CD14-positive monocyte (primary cell): ENCODE measurements at regions not wholly inside any gene's neighbourhood (a gene's known extent, or its start where the extent isn't known, plus 50 kb on each side); places are given as distances from the start of the nearest gene placed in this dataset.
"Not testable (repeated sequence)": the region's sequence is repeated elsewhere in the genome, so short reads cannot be mapped to it uniquely, and the experiment has no call there.

Experiments used
- DNase-seq, 3 donors: peaks; one replicate each; pipeline ENCODE4 v3.0.0-alpha.2; 2011 to 2022
- H2AFZ ChIP-seq: 2 replicates; pipeline ENCODE4 v1.6.0; 2012; ENCODE audit warnings: mild to moderate bottlenecking, low read depth, low read length, inconsistent platforms; ENCODE audit not compliant: insufficient read depth, poor library complexity, severe bottlenecking
- H3K27ac ChIP-seq, 2 donors: 1 replicate in 1 of 2; 2 replicates in 1 of 2; pipeline ENCODE4 v1.5.1; 2012 to 2013; ENCODE audit warnings: low read length in 2 of 2, control low read depth in 1 of 2, inconsistent platforms in 1 of 2, low read depth in 1 of 2, mild to moderate bottlenecking in 1 of 2
- H3K27me3 ChIP-seq, 2 donors: one replicate each; pipeline versions ENCODE4 v1.6.0 to v1.6.1; 2011 to 2013; ENCODE audit warnings: low read length in 2 of 2; ENCODE audit not compliant: control insufficient read depth in 2 of 2, insufficient read depth in 2 of 2
- H3K36me3 ChIP-seq, 2 donors: replicated peaks in 1 of 2; 1 replicate in 1 of 2; 2 replicates in 1 of 2; pipeline versions ENCODE4 v1.5.1 to v1.6.1; 2012 to 2013; ENCODE audit warnings: low read length in 2 of 2, control low read depth in 1 of 2, inconsistent platforms in 1 of 2, mild to moderate bottlenecking in 1 of 2; ENCODE audit not compliant: insufficient read depth in 2 of 2, control insufficient read depth in 1 of 2
- H3K4me1 ChIP-seq, 2 donors: 1 replicate in 1 of 2; 2 replicates in 1 of 2; pipeline versions ENCODE4 v1.5.1 to v1.6.1; 2012 to 2013; ENCODE audit warnings: low read length in 2 of 2, control low read depth in 1 of 2, inconsistent platforms in 1 of 2, mild to moderate bottlenecking in 1 of 2, moderate library complexity in 1 of 2; ENCODE audit not compliant: insufficient read depth in 2 of 2, control insufficient read depth in 1 of 2
- H3K4me2 ChIP-seq: replicated peaks from 2 replicates; pipeline ENCODE3; 2012; ENCODE audit warnings: low read length, moderate library complexity, mild to moderate bottlenecking; ENCODE audit not compliant: poor library complexity, severe bottlenecking; ENCODE audit errors: extremely low read depth
- H3K4me3 ChIP-seq, 3 experiments: fragments of 200-600 bp in 1 of 3; sonication (generic) in 1 of 3; replicated peaks in 1 of 3; 1 replicate in 2 of 3; 2 replicates in 1 of 3; pipeline ENCODE4 v1.5.1; 2011 to 2013; ENCODE audit warnings: low read length in 3 of 3, mild to moderate bottlenecking in 3 of 3, control low read depth in 2 of 3, low read depth in 2 of 3, inconsistent platforms in 1 of 3, moderate library complexity in 1 of 3
- H3K79me2 ChIP-seq: 2 replicates; pipeline ENCODE4 v1.6.0; 2012; ENCODE audit warnings: mild to moderate bottlenecking, control low read depth, inconsistent platforms, low read length, moderate library complexity; ENCODE audit not compliant: insufficient read depth
- H3K9ac ChIP-seq: 2 replicates; pipeline ENCODE4 v1.6.0; 2017; ENCODE audit warnings: low read length, mild to moderate bottlenecking; ENCODE audit not compliant: insufficient read depth, poor library complexity, severe bottlenecking
- H3K9me3 ChIP-seq, 2 donors: replicated peaks in 1 of 2; 1 replicate in 1 of 2; 2 replicates in 1 of 2; pipeline versions ENCODE4 v1.5.1 to v1.6.1; 2012 to 2013; ENCODE audit warnings: low read length in 2 of 2, control low read depth in 1 of 2; ENCODE audit not compliant: control insufficient read depth in 1 of 2, insufficient read depth in 1 of 2
- H4K20me1 ChIP-seq: 2 replicates; pipeline ENCODE4 v1.6.0; 2012; ENCODE audit warnings: mild to moderate bottlenecking, low read length, control low read depth, moderate library complexity; ENCODE audit not compliant: insufficient read depth
- H3K27ac Mint-ChIP-seq, 7 donors: one replicate each; pipeline ENCODE4 v1.8.0; 2020; ENCODE audit warnings: mild to moderate bottlenecking in 7 of 7, mixed read lengths in 7 of 7, moderate library complexity in 6 of 7, inconsistent platforms in 2 of 7
- H3K27me3 Mint-ChIP-seq, 3 donors: one replicate each; pipeline ENCODE4 v1.8.0; 2021 to 2022; ENCODE audit warnings: low read depth in 3 of 3, mild to moderate bottlenecking in 3 of 3, mixed read lengths in 3 of 3, moderate library complexity in 3 of 3, inconsistent platforms in 1 of 3
- H3K36me3 Mint-ChIP-seq, 2 donors: one replicate each; pipeline ENCODE4 v1.8.0; 2020; ENCODE audit warnings: mixed read lengths in 2 of 2, inconsistent platforms in 1 of 2, mild to moderate bottlenecking in 1 of 2
- H3K4me1 Mint-ChIP-seq: one replicate; pipeline ENCODE4 v1.8.0; 2020; ENCODE audit warnings: mild to moderate bottlenecking, mixed read lengths
- H3K4me3 Mint-ChIP-seq, 2 donors: one replicate each; pipeline ENCODE4 v1.8.0; 2020; ENCODE audit warnings: mild to moderate bottlenecking in 2 of 2, mixed read lengths in 2 of 2, moderate library complexity in 1 of 2
- H3K9me3 Mint-ChIP-seq, 7 donors: one replicate each; pipeline ENCODE4 v1.8.0; 2020 to 2022; ENCODE audit warnings: mixed read lengths in 7 of 7, mild to moderate bottlenecking in 6 of 7, moderate library complexity in 6 of 7, inconsistent platforms in 2 of 7
- WGBS: methylation state at CpG from one replicate; pipeline ENCODE4 v1.1.5; 2013; ENCODE audit warnings: missing lambda C conversion rate; ENCODE audit not compliant: insufficient coverage; 5-methylcytosine and 5-hydroxymethylcytosine counted together
- intact Hi-C, 2 donors: fragments of 100-400 bp; cut with micrococcal nuclease; formaldehyde crosslinking; loops; one replicate each; pipeline versions ENCODE4 v1.15.0 to v1.15.1; 2023
- TF ChIP-seq, protein P1 (sequence below): fragments of 200-600 bp; IDR thresholded peaks from one replicate; pipeline ENCODE4 v1.8.0; 2022; ENCODE audit warnings: antibody characterized with exemption, mild to moderate bottlenecking

DNA sequence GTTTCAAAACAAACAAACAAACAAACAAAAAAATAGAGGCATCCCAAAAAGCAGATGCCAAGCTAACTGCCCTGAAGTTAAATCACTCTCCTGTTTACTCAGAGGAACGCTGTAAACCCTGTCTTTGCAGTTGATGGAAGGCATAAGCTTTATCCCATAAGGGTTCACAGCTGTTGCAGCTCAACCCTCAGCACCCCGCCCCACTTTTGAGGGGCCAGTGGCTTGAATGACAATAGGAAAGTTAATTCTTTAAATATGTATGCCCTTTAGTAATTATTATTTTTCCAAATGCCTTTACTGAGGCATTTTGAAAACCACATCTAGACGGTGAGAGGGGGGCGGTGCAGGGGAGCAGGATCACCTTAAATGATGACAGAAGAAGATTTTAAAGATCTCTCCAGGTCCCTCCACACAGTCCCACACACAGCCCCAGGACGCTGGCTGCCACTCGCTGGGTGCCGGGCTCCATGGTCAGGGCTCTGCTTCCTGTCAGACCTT, 272.1 kb downstream of the FAM43A start:
- Histone ChIP-seq H4K20me1 (no peaks in the 10 kb centered on the region), H3K4me1 (peaks cover 6 to 10% of the 10 kb centered on the region in 2 donors), H3K36me3 (no peaks in the 10 kb centered on the region), H3K79me2 (no peaks in the 10 kb centered on the region), H3K9ac (no peak overlapping the region), H3K27ac (no peak overlapping the region), H3K9me3 (no peaks in the 10 kb centered on the region), H3K4me3 (no peak overlapping the region), H3K4me2 (no peak overlapping the region), H2AFZ (no peak overlapping the region), H3K27me3 (no peaks in the 10 kb centered on the region)
- Mint-ChIP-seq H3K27ac (no peak overlapping the region), H3K4me3 (no peak overlapping the region), H3K27me3 (peaks cover 0 to 9% (median 5%) of the 10 kb centered on the region in 3 donors), H3K36me3 (no peaks in the 10 kb centered on the region), H3K4me1 (peaks cover 13% of the 10 kb centered on the region), H3K9me3 (no peaks in the 10 kb centered on the region)
- intact Hi-C loops = loop anchor here in 1 of 2 donors (10.0 kb wide), 1 partner anchor 273 kb away; the partner anchor contains the start of gene FAM43A
- TF ChIP-seq, protein P1, sequence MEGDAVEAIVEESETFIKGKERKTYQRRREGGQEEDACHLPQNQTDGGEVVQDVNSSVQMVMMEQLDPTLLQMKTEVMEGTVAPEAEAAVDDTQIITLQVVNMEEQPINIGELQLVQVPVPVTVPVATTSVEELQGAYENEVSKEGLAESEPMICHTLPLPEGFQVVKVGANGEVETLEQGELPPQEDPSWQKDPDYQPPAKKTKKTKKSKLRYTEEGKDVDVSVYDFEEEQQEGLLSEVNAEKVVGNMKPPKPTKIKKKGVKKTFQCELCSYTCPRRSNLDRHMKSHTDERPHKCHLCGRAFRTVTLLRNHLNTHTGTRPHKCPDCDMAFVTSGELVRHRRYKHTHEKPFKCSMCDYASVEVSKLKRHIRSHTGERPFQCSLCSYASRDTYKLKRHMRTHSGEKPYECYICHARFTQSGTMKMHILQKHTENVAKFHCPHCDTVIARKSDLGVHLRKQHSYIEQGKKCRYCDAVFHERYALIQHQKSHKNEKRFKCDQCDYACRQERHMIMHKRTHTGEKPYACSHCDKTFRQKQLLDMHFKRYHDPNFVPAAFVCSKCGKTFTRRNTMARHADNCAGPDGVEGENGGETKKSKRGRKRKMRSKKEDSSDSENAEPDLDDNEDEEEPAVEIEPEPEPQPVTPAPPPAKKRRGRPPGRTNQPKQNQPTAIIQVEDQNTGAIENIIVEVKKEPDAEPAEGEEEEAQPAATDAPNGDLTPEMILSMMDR = no peak
- no peak for DNase-seq
- WGBS = 96% methylated on average over 4 of the region's 7 CpGs

DNA sequence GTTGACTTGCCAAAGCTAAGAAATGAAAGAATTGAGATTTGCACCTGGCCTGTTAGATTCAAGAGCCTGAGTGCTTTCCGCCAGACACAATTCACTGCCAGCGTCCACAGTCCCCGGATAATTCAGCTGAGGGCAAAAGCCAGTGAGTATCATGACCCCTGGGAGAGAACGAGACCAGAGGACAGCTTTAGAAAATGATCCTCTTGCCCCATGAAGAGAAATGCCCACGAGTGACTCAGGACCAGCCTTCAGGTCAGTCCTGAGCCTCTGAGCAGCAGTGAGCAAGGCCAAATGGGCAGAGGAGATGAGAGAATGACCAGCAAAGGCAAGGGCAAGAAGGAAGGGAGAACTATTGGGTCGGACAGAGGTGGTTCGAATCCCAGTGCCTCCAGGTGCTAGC, 273.5 kb downstream of the FAM43A start:
- Mint-ChIP-seq H3K36me3 (no peaks in the 10 kb centered on the region), H3K27ac (no peak overlapping the region), H3K4me3 (no peak overlapping the region), H3K4me1 (peaks cover under 1% of the 10 kb centered on the region), H3K27me3 (peaks cover 0 to 7% (median 5%) of the 10 kb centered on the region in 3 donors), H3K9me3 (no peaks in the 10 kb centered on the region)
- TF ChIP-seq, protein P1 = no peak
- DNase-seq = no peak
- 93% methylated on average over 5 of the region's 7 CpGs for WGBS
- no peaks in the 10 kb centered on the region for H3K9me3 ChIP-seq
- no peak overlapping the region for H2AFZ ChIP-seq
- no peaks in the 10 kb centered on the region for H3K36me3 ChIP-seq
- H3K4me2 ChIP-seq = no peak overlapping the region
- no peaks in the 10 kb centered on the region for H4K20me1 ChIP-seq
- H3K4me3 ChIP-seq = no peak overlapping the region
- no peaks in the 10 kb centered on the region for H3K79me2 ChIP-seq
- no peaks in the 10 kb centered on the region for H3K27me3 ChIP-seq
- H3K9ac ChIP-seq = no peak overlapping the region
- no peak overlapping the region for H3K27ac ChIP-seq
- H3K4me1 ChIP-seq = peaks cover 0 to under 1% of the 10 kb centered on the region in 2 donors
- intact Hi-C loops = loop anchor here in 1 of 2 donors (10.0 kb wide), 1 partner anchor 274 kb away; the partner anchor contains the start of gene FAM43A

DNA sequence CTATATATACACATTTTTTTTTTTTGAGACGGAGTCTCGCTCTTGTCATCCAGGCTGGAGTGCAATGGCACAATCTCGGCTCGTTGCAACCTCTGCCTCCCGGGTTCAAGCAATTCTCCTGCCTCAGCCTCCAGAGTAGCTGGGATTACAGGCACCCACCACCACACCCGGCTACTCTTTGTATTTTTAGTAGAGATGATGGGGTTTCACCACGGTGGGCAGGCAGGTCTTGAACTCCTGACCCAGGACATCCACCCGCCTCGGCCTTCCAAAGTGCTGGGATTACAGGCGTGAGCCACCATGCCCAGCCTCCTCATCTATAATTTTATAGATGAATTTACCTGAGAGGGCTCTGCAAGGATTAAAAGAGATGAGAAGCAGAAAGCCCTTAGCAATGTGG, 274.0 kb downstream of the FAM43A start:
- H4K20me1 ChIP-seq, H3K9me3 Mint-ChIP-seq, H3K4me1 ChIP-seq, H3K27ac ChIP-seq, DNase-seq, H3K36me3 Mint-ChIP-seq, H3K9ac ChIP-seq, H3K27me3 ChIP-seq, H3K27ac Mint-ChIP-seq, H3K4me1 Mint-ChIP-seq, H3K4me3 Mint-ChIP-seq, H2AFZ ChIP-seq, H3K36me3 ChIP-seq, H3K27me3 Mint-ChIP-seq, H3K4me2 ChIP-seq, H3K9me3 ChIP-seq, H3K79me2 ChIP-seq, H3K4me3 ChIP-seq: not testable (repeated sequence)
- intact Hi-C loops = loop anchor here in 1 of 2 donors (10.0 kb wide), 1 partner anchor 275 kb away; the partner anchor contains the start of gene FAM43A
- WGBS = 100% methylated on average over 4 of the region's 10 CpGs
